AG10803 (cell line): ENCODE measurements at regions not wholly inside any gene's neighbourhood (a gene's known extent, or its start where the extent isn't known, plus 50 kb on each side); places are given as distances from the start of the nearest gene placed in this dataset.
A peak's percentile ranks its signal among the peaks of the same experiment; 100 is the strongest.
"Not testable (repeated sequence)": the region's sequence is repeated elsewhere in the genome, so short reads cannot be mapped to it uniquely, and the experiment has no call there.

Experiments
- DNase-seq: peaks from one replicate; pipeline ENCODE4 v3.0.0; 2010; ENCODE audit warnings: low read depth
- H3K4me3 ChIP-seq: 2 replicates; pipeline ENCODE4 v1.5.1; 2011; ENCODE audit warnings: mild to moderate bottlenecking, low read length, control low read depth
- CTCF ChIP-seq: conservative IDR thresholded peaks from 2 replicates; pipeline ENCODE4 v1.5.1; 2011; ENCODE audit warnings: mild to moderate bottlenecking, low read length, control low read depth, inconsistent platforms

- no peak overlapping the region for H3K4me3 ChIP-seq
- no peak for DNase-seq
- TF ChIP-seq CTCF, result no peak
These were observed 607.5 kb upstream of the KLF12 start for GRCh38 chr13:74741732-74742131.

DNA sequence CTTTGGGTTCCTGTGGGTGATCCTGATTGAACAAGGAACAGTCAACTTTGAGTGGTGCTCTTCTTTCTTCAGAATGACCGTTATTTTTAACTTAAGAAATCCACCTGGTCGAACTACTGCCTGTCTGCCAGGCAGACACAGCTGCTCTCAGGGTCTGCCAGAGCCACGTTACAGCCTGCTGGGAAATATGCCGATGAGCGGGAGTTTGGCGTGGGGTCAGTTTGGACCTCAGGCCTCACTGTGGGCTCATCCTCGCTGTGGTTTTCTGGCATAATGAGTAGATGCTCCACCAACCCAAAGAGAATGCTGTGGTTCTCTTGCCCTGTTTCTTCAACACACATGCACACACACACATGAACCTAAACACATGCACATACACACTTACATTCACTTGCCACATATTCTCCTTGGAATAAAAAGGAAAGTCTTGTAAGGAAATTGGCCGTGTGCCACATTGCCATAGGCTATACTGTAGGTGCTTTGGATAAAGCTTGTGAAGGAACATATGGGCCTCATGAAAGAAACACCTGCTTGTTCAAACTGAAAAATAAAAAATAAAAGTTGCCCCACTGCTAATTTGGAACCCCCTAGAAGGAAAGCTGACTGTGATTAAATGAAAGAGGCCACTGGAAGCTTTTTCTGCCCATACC is 598.7 kb upstream of the KLF12 start:
- H3K4me3 ChIP-seq, result no peak overlapping the region
- TF ChIP-seq CTCF, result no peak
- DNase-seq, result no peak

DNA sequence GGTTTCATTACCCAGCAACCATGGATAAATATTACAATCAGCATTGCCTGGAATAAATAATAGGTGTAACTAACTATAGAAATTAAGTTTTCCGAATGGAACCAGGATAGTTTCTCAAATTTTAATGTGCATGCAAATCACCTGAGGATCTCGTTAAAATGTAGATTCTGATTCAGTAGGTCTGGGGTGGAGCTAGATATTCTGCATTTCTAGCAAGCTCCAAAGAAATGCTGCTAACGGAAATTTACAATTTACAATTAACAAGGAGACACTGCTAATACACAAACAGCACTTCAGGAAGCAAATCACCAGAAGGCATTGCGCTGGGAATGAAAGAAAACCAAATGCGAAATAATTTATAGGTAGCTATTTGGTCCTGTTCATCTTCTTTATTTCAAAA is 597.5 kb upstream of the KLF12 start:
- TF ChIP-seq CTCF, result no peak
- H3K4me3 ChIP-seq, result no peak overlapping the region
- DNase-seq, result no peak

GRCh38 chr13:74730556-74731331 is 596.5 kb upstream of the KLF12 start:
- DNase-seq, result no peak
- TF ChIP-seq CTCF, result no peak
- H3K4me3 ChIP-seq, result no peak overlapping the region

GRCh38 chr13:74726206-74726605 is 592.0 kb upstream of the KLF12 start:
- H3K4me3 ChIP-seq, result no peak overlapping the region
- DNase-seq, result no peak
- no peak for TF ChIP-seq CTCF

DNA sequence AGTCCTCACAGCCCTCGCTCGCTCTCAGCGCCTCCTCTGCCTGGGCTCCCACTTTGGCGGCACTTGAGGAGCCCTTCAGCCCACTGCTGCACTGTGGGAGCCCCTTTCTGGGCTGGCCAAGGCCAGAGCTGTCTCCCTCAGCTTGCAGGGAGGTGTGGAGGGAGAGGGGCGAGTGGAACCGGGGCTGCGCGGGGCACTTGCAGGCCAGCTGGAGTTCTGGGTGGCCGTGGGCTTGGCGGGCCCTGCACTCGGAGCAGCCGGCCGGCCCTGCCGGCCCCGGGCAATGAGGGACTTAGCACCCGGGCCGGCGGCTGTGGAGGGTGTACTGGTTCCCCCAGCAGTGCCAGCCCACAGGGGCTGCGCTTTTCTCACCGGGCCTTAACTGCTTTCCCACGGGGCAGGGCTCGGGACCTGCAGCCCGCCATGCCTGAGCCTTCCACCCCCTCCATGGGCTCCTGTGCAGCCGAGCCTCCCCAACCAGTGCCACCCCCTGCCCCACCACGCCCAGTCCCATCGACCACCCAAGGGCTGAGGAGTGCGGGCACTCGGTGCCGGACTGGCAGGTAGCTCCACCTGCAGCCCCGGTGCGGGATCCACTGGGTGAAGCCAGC is 584.1 kb upstream of the KLF12 start:
- DNase-seq, result not testable (repeated sequence)

GRCh38 chr13:74715718-74716117 is 581.5 kb upstream of the KLF12 start:
- no peak overlapping the region for H3K4me3 ChIP-seq
- no peak for TF ChIP-seq CTCF
- DNase-seq, result peak; percentile 37

More for the DNA sequence above, 584.1 kb upstream of the KLF12 start:
- H3K4me3 ChIP-seq, result not testable (repeated sequence)
